Mesendoderm (in vitro differentiated cells): ENCODE measurements at regions not wholly inside any gene's neighbourhood (a gene's known extent, or its start where the extent isn't known, plus 50 kb on each side); places are given as distances from the start of the nearest gene placed in this dataset.

Source experiments
- DNase-seq: peaks from one replicate; pipeline ENCODE4 v3.0.0; 2013
- H2AK5ac ChIP-seq: 2 replicates; pipeline ENCODE4 v1.6.1; 2013; ENCODE audit warnings: low read length, inconsistent platforms
- H2BK120ac ChIP-seq: 2 replicates; pipeline ENCODE4 v1.6.1; 2013; ENCODE audit warnings: low read depth, mild to moderate bottlenecking, low read length, moderate library complexity, mixed read lengths
- H2BK15ac ChIP-seq: replicated peaks from 2 replicates; pipeline ENCODE4 v1.6.1; 2013; ENCODE audit warnings: low read depth, mild to moderate bottlenecking, moderate library complexity
- H2BK5ac ChIP-seq: 2 replicates; pipeline ENCODE4 v1.6.1; 2013; ENCODE audit warnings: low read length, inconsistent platforms
- H3K18ac ChIP-seq: 2 replicates; pipeline ENCODE4 v1.6.1; 2013; ENCODE audit warnings: mild to moderate bottlenecking, low read length, mixed read lengths
- H3K23ac ChIP-seq: one replicate; pipeline ENCODE4 v1.6.1; 2013; ENCODE audit warnings: low read length
- H3K27ac ChIP-seq: 2 replicates; pipeline ENCODE4 v1.5.1; 2013; ENCODE audit warnings: low read depth, mild to moderate bottlenecking, inconsistent platforms, low read length, moderate library complexity
- H3K27me3 ChIP-seq: 2 replicates; pipeline ENCODE4 v1.6.1; 2013; ENCODE audit warnings: low read length, control low read depth, mild to moderate bottlenecking, inconsistent platforms; ENCODE audit not compliant: insufficient read depth, poor library complexity
- H3K36me3 ChIP-seq: 2 replicates; pipeline ENCODE4 v1.6.1; 2013; ENCODE audit warnings: low read length, inconsistent platforms; ENCODE audit not compliant: control insufficient read depth, insufficient read depth
- H3K4ac ChIP-seq: one replicate; pipeline ENCODE4 v1.6.1; 2013; ENCODE audit warnings: low read depth, mild to moderate bottlenecking, low read length, moderate library complexity
- H3K4me1 ChIP-seq: 2 replicates; pipeline ENCODE4 v1.6.1; 2013; ENCODE audit warnings: low read depth, low read length, inconsistent platforms; ENCODE audit not compliant: control insufficient read depth
- H3K4me2 ChIP-seq: 2 replicates; pipeline ENCODE4 v1.6.1; 2013; ENCODE audit warnings: low read length
- H3K4me3 ChIP-seq: 2 replicates; pipeline ENCODE4 v1.5.1; 2013; ENCODE audit warnings: mild to moderate bottlenecking, low read length
- H3K56ac ChIP-seq: one replicate; pipeline ENCODE4 v1.6.1; 2013; ENCODE audit warnings: low read length
- H3K79me1 ChIP-seq: 2 replicates; pipeline ENCODE4 v1.6.1; 2013; ENCODE audit warnings: low read length, inconsistent platforms
- H3K79me2 ChIP-seq: 2 replicates; pipeline ENCODE4 v1.6.1; 2013; ENCODE audit warnings: mild to moderate bottlenecking, low read length; ENCODE audit not compliant: control insufficient read depth, insufficient read depth
- H3K9ac ChIP-seq: 2 replicates; pipeline ENCODE4 v1.6.1; 2013; ENCODE audit warnings: low read length, inconsistent platforms
- H4K5ac ChIP-seq: one replicate; pipeline ENCODE4 v1.6.1; 2013; ENCODE audit warnings: low read length
- H4K8ac ChIP-seq: one replicate; pipeline ENCODE4 v1.6.1; 2013; ENCODE audit warnings: low read depth, mild to moderate bottlenecking, control low read depth, low read length, moderate library complexity
- WGBS: extraction: QIAGEN DNeasy Blood & Tissue Kit; methylation state at CpG from one replicate; pipeline ENCODE4 v1.1.7; 2013; ENCODE audit warnings: low lambda C conversion rate, missing lambda C conversion rate; ENCODE audit not compliant: insufficient coverage; ENCODE audit errors: extremely low coverage; 5-methylcytosine and 5-hydroxymethylcytosine counted together

GRCh38 chr10:1858547-1858946 is 121.2 kb upstream of the ADARB2 start:
- Histone ChIP-seq H3K36me3 (no peaks in the 10 kb centered on the region), H3K4me1 (no peaks in the 10 kb centered on the region), H3K9ac (no peak overlapping the region), H2BK5ac (no peak overlapping the region), H3K23ac (no peak overlapping the region), H2BK15ac (no peak overlapping the region), H4K8ac (no peak overlapping the region), H3K79me2 (no peaks in the 10 kb centered on the region), H3K27me3 (no peaks in the 10 kb centered on the region), H3K4ac (no peak overlapping the region), H3K56ac (no peak overlapping the region), H3K18ac (no peak overlapping the region), H3K4me3 (no peak overlapping the region), H3K27ac (no peak overlapping the region), H2BK120ac (no peak overlapping the region), H3K79me1 (no peaks in the 10 kb centered on the region), H2AK5ac (no peak overlapping the region), H3K4me2 (no peak overlapping the region), H4K5ac (no peak overlapping the region)
- no CpG with 5 or more reads among the region's 7 CpGs for WGBS
- DNase-seq = no peak

- Histone ChIP-seq H3K27ac (no peak overlapping the region), H3K79me1 (no peaks in the 10 kb centered on the region)
- WGBS = no CpG with 5 or more reads among the region's 8 CpGs
These were observed 120.7 kb upstream of the ADARB2 start for GRCh38 chr10:1858048-1858447.

GRCh38 chr10:1855911-1856310 is 118.6 kb upstream of the ADARB2 start:
- WGBS = no CpG with 5 or more reads among the region's 8 CpGs
- no peak overlapping the region for H3K18ac ChIP-seq
- H3K27me3 ChIP-seq = no peaks in the 10 kb centered on the region

More at GRCh38 chr10:1858048-1858447, 120.7 kb upstream of the ADARB2 start:
- no peak overlapping the region for H3K4me2 ChIP-seq
- no peak overlapping the region for H3K18ac ChIP-seq
- no peak overlapping the region for H4K5ac ChIP-seq
- no peaks in the 10 kb centered on the region for H3K4me1 ChIP-seq
- H3K27me3 ChIP-seq = no peaks in the 10 kb centered on the region
- H3K56ac ChIP-seq = no peak overlapping the region
- no peak overlapping the region for H2BK5ac ChIP-seq
- no peak for DNase-seq
- no peaks in the 10 kb centered on the region for H3K79me2 ChIP-seq
- no peak overlapping the region for H3K9ac ChIP-seq
- H3K23ac ChIP-seq = no peak overlapping the region
- no peak overlapping the region for H3K4me3 ChIP-seq
- no peak overlapping the region for H2BK15ac ChIP-seq
- no peak overlapping the region for H3K4ac ChIP-seq
- H2BK120ac ChIP-seq = no peak overlapping the region
- H3K36me3 ChIP-seq = no peaks in the 10 kb centered on the region
- no peak overlapping the region for H2AK5ac ChIP-seq
- no peak overlapping the region for H4K8ac ChIP-seq

GRCh38 chr10:1854271-1854670 is 116.9 kb upstream of the ADARB2 start:
- Histone ChIP-seq H2BK120ac (no peak overlapping the region), H2BK15ac (no peak overlapping the region), H3K27ac (no peak overlapping the region), H4K5ac (no peak overlapping the region), H3K9ac (no peak overlapping the region), H3K4ac (no peak overlapping the region), H3K18ac (no peak overlapping the region), H3K4me1 (no peaks in the 10 kb centered on the region), H3K27me3 (no peaks in the 10 kb centered on the region), H3K36me3 (no peaks in the 10 kb centered on the region), H3K79me2 (no peaks in the 10 kb centered on the region), H3K4me2 (no peak overlapping the region), H3K79me1 (no peaks in the 10 kb centered on the region), H3K56ac (no peak overlapping the region), H2BK5ac (no peak overlapping the region), H3K4me3 (no peak overlapping the region), H2AK5ac (no peak overlapping the region), H4K8ac (no peak overlapping the region), H3K23ac (no peak overlapping the region)
- no CpG with 5 or more reads among the region's 7 CpGs for WGBS
- DNase-seq = no peak

More at GRCh38 chr10:1855911-1856310, 118.6 kb upstream of the ADARB2 start:
- no peaks in the 10 kb centered on the region for H3K79me2 ChIP-seq
- no peaks in the 10 kb centered on the region for H3K36me3 ChIP-seq
- H3K56ac ChIP-seq = no peak overlapping the region
- no peak overlapping the region for H3K4me2 ChIP-seq
- no peak overlapping the region for H3K4me3 ChIP-seq
- no peak overlapping the region for H2BK15ac ChIP-seq
- no peak overlapping the region for H2AK5ac ChIP-seq
- no peak overlapping the region for H3K9ac ChIP-seq
- H3K79me1 ChIP-seq = no peaks in the 10 kb centered on the region
- no peak overlapping the region for H4K5ac ChIP-seq
- H3K4ac ChIP-seq = no peak overlapping the region
- H3K27ac ChIP-seq = no peak overlapping the region
- no peak overlapping the region for H2BK5ac ChIP-seq
- H3K4me1 ChIP-seq = no peaks in the 10 kb centered on the region
- H3K23ac ChIP-seq = no peak overlapping the region
- no peak overlapping the region for H2BK120ac ChIP-seq
- H4K8ac ChIP-seq = no peak overlapping the region
- DNase-seq = no peak

GRCh38 chr10:1853801-1854200 is 116.5 kb upstream of the ADARB2 start:
- H3K9ac ChIP-seq = no peak overlapping the region
- no peak overlapping the region for H2BK120ac ChIP-seq
- no peak overlapping the region for H4K8ac ChIP-seq
- H3K4me3 ChIP-seq = no peak overlapping the region
- H4K5ac ChIP-seq = no peak overlapping the region
- no peaks in the 10 kb centered on the region for H3K79me1 ChIP-seq
- H2BK5ac ChIP-seq = no peak overlapping the region
- no peak overlapping the region for H3K23ac ChIP-seq
- no peak overlapping the region for H3K27ac ChIP-seq
- H3K4ac ChIP-seq = no peak overlapping the region
- no peaks in the 10 kb centered on the region for H3K79me2 ChIP-seq
- DNase-seq = no peak
- H3K56ac ChIP-seq = no peak overlapping the region
- no peaks in the 10 kb centered on the region for H3K27me3 ChIP-seq
- no peak overlapping the region for H2BK15ac ChIP-seq
- H3K18ac ChIP-seq = no peak overlapping the region
- no CpG with 5 or more reads among the region's 12 CpGs for WGBS
- no peak overlapping the region for H2AK5ac ChIP-seq
- no peaks in the 10 kb centered on the region for H3K36me3 ChIP-seq
- no peak overlapping the region for H3K4me2 ChIP-seq
- H3K4me1 ChIP-seq = no peaks in the 10 kb centered on the region

- no peaks in the 10 kb centered on the region for H3K4me1 ChIP-seq
- no CpG with 5 or more reads among the region's 6 CpGs for WGBS
- H3K4me2 ChIP-seq = no peak overlapping the region
- H3K27ac ChIP-seq = no peak overlapping the region
- no peak overlapping the region for H2AK5ac ChIP-seq
- H3K36me3 ChIP-seq = no peaks in the 10 kb centered on the region
- H3K79me1 ChIP-seq = no peaks in the 10 kb centered on the region
- no peak overlapping the region for H2BK15ac ChIP-seq
- H3K23ac ChIP-seq = no peak overlapping the region
- H3K27me3 ChIP-seq = no peaks in the 10 kb centered on the region
- no peak overlapping the region for H4K5ac ChIP-seq
- H2BK5ac ChIP-seq = no peak overlapping the region
- H3K4me3 ChIP-seq = no peak overlapping the region
- H4K8ac ChIP-seq = no peak overlapping the region
- H3K18ac ChIP-seq = no peak overlapping the region
- no peak overlapping the region for H3K56ac ChIP-seq
- no peak for DNase-seq
- no peaks in the 10 kb centered on the region for H3K79me2 ChIP-seq
- H2BK120ac ChIP-seq = no peak overlapping the region
- H3K9ac ChIP-seq = no peak overlapping the region
- H3K4ac ChIP-seq = no peak overlapping the region
These were observed 115.5 kb upstream of the ADARB2 start for GRCh38 chr10:1852841-1853240.
